ENCODE measurements at regions not wholly inside any gene's neighbourhood (a gene's known extent, or its start where the extent isn't known, plus 50 kb on each side); places are given as distances from the start of the nearest gene placed in this dataset.
"Not testable (repeated sequence)": the region's sequence is repeated elsewhere in the genome, so short reads cannot be mapped to it uniquely, and the experiment has no call there.

- no peak for DNase-seq (ENCODE audit: low spot score)
These were observed 98.1 kb downstream of the NEDD1 start for GRCh38 chr12:97005174-97005573.

GRCh38 chr12:97005646-97006045 is 98.6 kb downstream of the NEDD1 start:
- no peak for DNase-seq (ENCODE audit: low spot score)

DNA sequence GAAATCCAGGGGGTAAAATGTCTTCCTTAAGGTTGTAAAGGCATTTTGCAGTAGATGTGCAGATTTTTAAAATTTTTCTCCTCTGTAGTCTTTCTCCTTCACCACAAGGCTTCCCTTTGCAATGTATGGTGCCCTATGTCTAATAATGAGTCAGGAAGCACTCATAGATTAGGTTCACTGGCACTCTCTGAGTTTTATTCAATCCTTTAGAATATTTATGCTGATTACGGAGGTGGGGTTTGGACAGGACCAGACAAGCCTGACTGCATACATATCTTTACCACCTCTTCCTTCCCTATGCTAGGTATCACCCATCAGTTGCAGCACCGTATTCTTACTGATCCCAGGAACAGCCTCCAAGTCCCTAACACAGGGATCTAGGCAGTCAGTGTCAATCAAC is 99.5 kb downstream of the NEDD1 start:
- DNase-seq (ENCODE audit: low spot score), result no peak

DNA sequence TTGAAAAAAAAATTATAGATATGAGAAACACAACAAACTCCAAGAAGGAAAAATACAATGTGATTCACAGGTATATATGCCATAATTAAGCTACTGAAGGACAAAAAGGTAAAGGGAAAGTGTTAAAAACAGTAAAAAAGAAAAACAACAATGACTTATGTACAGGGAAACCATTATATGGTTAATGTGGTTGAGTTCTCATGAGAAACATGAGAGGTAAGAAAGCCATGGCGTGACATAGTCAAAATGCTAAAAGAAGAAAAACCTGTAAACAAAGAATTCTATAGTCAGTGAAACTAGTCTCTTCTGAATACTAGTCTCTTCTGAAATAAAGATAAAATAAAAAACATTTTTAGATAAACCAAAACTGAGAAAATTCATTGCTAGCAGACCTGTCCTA is 109.1 kb downstream of the NEDD1 start:
- DNase-seq (ENCODE audit: low spot score), result no peak

- DNase-seq (ENCODE audit: low spot score), result no peak
These were observed 110.2 kb downstream of the NEDD1 start for GRCh38 chr12:97017213-97017612.

GRCh38 chr12:97022536-97023230 is 115.6 kb downstream of the NEDD1 start:
- no peak for DNase-seq (ENCODE audit: low spot score)

DNA sequence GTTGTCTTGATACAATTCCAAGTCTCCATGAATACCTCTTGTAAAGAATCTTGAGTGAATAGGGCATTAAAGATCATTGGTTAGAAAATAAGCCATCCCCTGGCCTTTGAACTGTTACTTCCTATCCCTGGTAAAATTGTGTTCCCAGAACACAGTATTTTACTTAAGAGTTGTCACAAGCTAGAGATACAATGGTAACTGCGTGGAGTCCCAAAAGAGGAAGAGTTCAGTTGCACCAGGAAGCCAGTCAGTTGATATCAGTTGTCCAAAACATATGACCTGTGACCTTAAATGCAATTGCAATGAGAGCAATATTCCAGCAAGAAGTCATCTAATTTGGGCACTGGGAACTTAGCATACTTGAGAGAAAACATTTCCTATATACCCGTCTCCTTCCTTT is 117.3 kb downstream of the NEDD1 start:
- no peak for DNase-seq (ENCODE audit: low spot score)

DNA sequence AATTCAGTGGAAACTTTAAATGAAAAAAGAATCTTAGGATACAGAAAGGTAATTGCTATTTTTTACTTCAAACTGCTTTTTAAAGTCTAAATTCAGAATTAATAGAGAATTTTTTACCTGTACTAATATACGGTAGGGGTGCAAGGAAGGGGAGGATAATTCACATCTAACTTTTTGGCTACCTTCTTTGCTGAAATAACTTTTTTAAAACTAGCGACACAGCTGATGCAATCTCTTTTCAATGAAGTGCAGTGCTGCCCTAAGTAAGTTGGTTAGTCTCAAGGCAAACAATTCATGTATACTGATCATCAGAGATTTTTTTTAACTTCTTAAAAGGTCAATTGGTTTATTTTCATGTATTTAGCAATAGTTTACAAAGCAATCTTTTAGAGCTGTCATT is 119.8 kb downstream of the NEDD1 start:
- no peak for DNase-seq (ENCODE audit: low spot score)

DNA sequence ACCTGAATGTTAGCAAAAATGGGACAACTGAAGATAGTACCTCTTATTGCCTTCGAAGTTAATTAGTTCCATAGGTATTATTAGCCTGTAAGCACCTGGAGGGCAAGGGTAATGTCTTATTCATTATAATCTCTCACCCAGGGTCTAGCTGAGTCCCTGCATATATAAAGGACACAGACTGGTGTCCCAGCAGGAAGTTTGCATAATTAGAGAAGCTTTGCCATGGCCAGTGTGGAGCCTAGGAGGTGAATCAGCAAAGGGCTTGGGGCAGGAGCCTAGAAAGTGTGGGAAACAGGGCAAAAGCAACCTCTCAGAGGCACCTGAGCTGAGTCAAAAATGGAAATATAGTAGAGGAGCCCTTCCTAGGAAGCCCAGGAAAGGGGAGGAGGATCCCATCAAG is 120.4 kb downstream of the NEDD1 start:
- no peak for DNase-seq (ENCODE audit: low spot score)

DNA sequence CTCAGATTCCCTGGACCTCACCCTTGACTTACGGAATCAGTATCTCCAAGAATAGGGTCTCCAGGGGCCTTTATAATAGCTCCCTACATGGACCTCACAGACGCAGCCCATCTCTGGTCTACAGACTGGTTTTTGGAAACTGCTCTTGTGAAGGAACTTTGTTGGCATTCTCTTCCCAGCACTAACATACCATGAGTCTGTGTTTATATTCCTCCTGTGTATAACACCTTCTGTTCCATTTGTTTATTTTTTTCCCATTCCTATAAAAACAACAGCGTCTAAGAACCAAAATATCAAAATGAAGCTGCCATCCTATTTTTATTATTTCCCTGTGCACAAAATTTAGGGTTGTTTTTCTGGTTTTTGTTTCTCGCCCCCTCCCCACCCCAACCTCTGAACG is 131.1 kb downstream of the NEDD1 start:
- no peak for DNase-seq (ENCODE audit: low spot score)

- DNase-seq (ENCODE audit: low spot score), result no peak
These were observed 131.8 kb downstream of the NEDD1 start for GRCh38 chr12:97038834-97039233.

GRCh38 chr12:97046901-97047300 is 139.8 kb downstream of the NEDD1 start:
- DNase-seq (ENCODE audit: low spot score), result no peak

DNA sequence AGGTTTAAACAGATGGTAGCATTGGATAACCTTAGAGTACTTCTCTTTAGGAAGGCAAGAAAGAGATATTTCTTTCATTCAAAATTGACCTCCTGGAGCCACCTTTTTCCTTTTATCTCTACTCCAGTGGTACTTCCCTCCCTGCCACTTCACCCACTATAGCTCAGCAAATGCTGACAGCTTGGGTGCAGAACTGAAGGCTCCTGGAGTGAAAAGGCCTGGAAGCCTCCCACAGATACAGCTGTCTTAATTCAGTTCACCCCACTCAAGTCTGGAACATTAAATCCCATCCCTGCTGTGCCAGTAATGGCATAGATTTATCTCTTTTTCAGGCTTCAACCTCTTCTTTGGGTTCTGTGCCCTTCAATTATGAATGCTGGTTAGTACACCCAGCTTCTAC is 140.3 kb downstream of the NEDD1 start:
- DNase-seq (ENCODE audit: low spot score), result no peak

DNA sequence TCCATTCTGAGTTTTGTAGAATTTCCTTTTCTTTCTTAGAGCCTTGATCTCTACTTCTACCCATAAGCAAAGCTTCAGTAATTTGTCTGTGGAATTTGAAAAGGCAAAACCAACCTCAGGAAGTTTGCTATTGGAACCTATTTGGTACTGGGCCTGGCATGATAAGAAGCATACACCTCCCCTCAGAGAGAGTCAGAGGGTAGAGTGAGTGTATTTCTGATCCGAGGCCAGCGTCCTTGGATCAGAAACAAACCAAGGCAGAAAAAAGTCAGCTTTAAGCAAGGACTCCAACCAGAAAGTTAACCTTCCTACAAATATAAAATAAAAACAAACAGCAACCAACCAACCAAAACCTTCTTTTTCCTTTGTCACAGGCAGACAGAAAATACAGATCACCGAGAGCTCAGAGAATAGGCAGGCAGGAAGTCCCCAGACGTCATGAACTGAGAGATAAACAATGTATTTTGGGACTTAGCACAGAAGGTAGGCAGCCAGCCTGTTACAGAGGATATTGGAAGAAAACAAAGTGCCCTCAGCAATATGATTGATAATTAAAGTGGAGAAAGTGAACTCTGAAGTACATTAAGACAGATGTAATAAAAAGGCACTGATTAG is 141.5 kb downstream of the NEDD1 start:
- DNase-seq (ENCODE audit: low spot score), result no peak

DNA sequence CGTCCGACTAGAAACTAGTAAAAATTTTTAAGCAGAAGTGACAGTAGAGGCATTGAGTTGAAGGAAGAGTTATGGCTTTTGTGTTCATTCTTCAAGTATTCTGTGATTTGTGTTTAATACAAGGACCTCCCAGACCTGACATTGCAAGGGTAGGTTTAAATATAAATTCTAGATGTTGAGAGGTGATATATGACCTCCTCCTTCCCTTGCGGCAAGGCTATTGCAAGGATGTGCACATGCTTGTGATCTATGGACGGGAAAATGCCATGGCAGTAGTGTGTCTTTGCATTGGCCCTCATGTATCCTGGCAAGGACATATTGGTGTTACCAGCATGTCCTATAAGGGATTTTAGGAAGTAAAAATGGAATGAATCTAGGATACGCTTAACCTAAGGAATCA is 143.5 kb downstream of the NEDD1 start:
- DNase-seq (ENCODE audit: low spot score), result no peak

- no peak for DNase-seq (ENCODE audit: low spot score)
These were observed 144.3 kb downstream of the NEDD1 start for GRCh38 chr12:97051341-97051740.

DNA sequence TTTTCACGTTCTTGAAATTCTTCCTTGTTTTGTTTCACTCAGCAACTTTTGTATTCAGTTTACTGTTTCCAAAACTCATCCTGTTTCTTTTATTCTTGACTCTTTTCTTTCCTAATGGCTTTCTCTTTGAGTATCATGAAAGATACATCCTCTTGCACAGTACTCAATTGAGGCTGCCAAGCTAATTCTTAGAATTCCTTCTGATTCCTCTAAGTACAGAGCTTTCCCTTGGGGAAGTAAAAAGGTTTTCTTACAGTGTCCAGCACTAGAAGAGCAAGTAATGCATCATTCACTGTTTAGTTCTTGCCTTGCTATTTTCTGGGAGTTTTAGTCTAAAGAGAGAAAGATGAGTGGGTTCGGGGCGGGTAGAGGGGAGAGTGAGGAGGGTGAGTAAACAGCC is 154.1 kb downstream of the NEDD1 start:
- DNase-seq (ENCODE audit: low spot score), result peak; percentile 82

DNA sequence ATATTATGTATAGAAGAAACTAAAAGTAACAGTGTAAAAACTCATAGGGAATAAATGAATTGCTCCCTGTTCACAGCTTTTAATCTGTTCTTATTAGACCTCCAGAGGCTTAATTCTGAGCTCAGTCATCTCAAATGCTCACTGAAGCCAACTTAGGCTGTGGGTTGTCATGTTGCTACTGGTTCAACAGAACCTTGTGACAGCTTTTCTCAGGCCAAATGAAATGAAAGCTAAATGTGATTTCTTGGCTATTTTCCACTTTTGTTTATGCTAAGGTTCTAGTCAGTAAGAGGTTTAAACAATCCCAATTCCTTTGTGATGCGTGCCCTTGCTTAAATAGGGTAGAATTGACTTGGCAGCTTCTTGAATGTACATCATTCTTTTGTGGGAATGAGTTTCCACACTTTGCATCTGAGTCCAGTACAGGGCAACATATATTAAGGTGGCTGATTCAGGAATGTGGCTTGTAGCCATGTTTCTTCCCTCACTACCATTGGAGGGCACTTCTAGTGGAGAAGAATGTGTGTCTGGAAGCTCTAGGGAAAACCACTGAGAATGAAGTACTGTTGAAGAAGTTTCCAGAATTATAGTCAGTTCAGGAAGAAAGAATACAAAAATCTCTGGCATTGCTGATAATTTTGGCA is 156.4 kb downstream of the NEDD1 start:
- no peak for DNase-seq (ENCODE audit: low spot score)

DNA sequence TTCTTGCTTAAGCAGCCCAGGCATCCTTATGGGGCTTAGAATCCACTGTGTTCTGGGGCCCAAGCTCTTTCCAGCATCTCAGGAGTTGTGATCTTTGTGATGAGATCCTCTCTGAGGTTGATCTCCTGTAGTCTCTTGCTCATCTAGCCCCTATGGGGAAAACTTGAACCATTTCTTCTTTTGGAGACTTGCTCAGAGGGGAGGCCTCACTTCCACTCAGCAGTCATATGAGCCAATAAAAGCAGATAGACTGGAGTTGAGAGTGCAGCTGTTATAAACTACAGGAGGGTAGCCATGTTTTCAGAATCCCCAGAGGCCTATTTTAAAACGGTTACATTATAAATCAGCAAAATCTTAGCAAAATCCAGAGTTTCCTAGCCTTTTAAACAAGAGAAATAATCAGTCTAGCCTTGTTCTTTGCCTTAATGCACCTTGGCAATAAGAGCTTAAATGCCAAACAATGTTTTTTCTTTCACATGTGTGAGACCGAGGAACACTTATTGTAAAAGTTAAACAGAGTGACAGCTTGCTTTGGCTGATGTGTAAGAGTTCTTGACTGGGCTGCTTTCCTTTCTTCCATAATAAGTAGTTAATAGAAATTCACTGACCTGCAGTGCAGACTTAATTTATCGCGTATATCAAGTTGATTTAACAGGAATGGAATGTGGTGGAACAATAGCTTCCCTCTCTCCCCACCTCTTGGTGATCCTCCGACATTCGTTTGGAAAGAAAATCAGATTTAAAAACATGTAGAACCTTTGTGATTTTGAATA is 168.3 kb downstream of the NEDD1 start:
- peak; percentile 50 for DNase-seq (ENCODE audit: low spot score)

- peak; percentile 57 for DNase-seq (ENCODE audit: low spot score)
These were observed 169.0 kb downstream of the NEDD1 start for GRCh38 chr12:97075934-97076630.

DNA sequence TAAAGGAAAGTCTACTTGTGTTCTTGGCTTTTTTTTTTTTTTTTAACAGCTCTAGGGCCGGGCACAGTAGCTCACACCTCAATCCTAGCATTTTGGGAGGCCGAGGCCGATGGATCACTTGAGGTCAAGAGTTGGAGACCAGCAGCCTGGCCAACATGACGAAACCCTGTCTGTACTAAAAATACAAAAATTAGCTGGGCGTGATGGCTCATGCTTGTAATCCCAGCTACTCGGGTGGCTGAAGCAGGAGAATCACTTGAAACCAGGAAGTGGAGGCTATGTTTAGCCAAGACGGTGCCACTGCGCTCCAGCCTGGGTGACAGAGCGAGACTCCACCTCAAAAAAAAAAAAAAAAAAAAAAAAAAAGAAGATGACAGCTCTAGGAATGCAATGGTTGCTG is 169.9 kb downstream of the NEDD1 start:
- DNase-seq (ENCODE audit: low spot score), result not testable (repeated sequence)

- DNase-seq (ENCODE audit: low spot score), result no peak
These were observed 175.0 kb downstream of the NEDD1 start for GRCh38 chr12:97082029-97082428.

All from umbilical cord (tissue), 1 donor.